ENCODE measurements at regions not wholly inside any gene's neighbourhood (a gene's known extent, or its start where the extent isn't known, plus 50 kb on each side); places are given as distances from the start of the nearest gene placed in this dataset.

DNA sequence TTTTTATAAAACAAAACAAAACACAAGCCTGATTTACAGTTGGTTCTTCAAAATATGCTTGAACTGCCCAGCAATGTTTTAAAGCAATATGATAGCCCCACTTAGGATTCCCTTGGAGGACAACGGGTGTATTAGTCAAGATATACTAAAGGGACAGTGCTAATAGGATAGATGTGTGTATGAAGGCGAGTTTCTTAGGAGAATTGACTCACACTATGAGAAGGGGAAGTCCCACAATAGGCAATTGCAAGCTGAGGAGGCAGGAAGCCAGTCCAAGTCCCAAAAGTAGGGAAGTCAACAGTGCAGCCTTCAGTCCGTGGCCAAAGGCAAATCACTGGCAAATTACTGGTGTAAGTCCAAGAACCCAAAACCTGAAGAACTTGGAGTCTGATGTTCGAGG, 167.9 kb downstream of the CBLN2 start:
- DNase-seq (ENCODE audit: low spot score, unreplicated experiment) = no peak
- TF ChIP-seq, protein P1, sequence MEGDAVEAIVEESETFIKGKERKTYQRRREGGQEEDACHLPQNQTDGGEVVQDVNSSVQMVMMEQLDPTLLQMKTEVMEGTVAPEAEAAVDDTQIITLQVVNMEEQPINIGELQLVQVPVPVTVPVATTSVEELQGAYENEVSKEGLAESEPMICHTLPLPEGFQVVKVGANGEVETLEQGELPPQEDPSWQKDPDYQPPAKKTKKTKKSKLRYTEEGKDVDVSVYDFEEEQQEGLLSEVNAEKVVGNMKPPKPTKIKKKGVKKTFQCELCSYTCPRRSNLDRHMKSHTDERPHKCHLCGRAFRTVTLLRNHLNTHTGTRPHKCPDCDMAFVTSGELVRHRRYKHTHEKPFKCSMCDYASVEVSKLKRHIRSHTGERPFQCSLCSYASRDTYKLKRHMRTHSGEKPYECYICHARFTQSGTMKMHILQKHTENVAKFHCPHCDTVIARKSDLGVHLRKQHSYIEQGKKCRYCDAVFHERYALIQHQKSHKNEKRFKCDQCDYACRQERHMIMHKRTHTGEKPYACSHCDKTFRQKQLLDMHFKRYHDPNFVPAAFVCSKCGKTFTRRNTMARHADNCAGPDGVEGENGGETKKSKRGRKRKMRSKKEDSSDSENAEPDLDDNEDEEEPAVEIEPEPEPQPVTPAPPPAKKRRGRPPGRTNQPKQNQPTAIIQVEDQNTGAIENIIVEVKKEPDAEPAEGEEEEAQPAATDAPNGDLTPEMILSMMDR (IDR thresholded peaks at IDR 0.05; ENCODE audit: unreplicated experiment) = no peak
- no peaks in the 10 kb centered on the region for H3K36me3 Mint-ChIP-seq (ENCODE audit: insufficient read depth)
- peaks cover 1% of the 10 kb centered on the region for H3K9me3 Mint-ChIP-seq (ENCODE audit: low read depth)
- no peak overlapping the region for H3K27ac Mint-ChIP-seq
- H3K4me3 Mint-ChIP-seq (ENCODE audit: low read depth) = no peak overlapping the region
- no peaks in the 10 kb centered on the region for H3K4me1 Mint-ChIP-seq (ENCODE audit: low read depth)
- no peaks in the 10 kb centered on the region for H3K27me3 Mint-ChIP-seq

GRCh38 chr18:72375618-72376017, 168.5 kb downstream of the CBLN2 start:
- H3K4me1 Mint-ChIP-seq (ENCODE audit: low read depth) = no peaks in the 10 kb centered on the region
- H3K36me3 Mint-ChIP-seq (ENCODE audit: insufficient read depth) = no peaks in the 10 kb centered on the region
- no peak overlapping the region for H3K4me3 Mint-ChIP-seq (ENCODE audit: low read depth)
- TF ChIP-seq, protein P1 (IDR thresholded peaks at IDR 0.05; ENCODE audit: unreplicated experiment) = no peak
- H3K9me3 Mint-ChIP-seq (ENCODE audit: low read depth) = peaks cover 7% of the 10 kb centered on the region
- no peak overlapping the region for H3K27ac Mint-ChIP-seq
- no peaks in the 10 kb centered on the region for H3K27me3 Mint-ChIP-seq
- no peak for DNase-seq (ENCODE audit: low spot score, unreplicated experiment)

DNA sequence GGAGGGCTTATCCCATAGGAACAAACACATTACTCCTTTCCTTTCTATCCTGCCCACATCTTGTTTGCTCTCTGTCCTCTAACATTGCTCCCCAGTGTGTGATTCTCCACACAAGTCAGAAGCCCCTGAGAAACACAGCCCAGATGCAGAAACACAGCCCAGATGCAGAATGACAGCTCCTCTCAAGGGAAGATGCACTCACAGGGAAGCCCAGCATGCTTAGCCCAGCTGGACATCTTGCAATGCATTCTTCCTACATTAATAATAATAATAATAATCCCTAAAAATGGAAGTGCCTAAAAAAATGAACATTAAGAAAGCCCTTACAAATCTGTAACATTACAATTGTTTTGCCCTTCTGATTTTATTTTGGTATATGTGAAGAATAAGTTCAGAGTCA, 172.1 kb downstream of the CBLN2 start:
- H3K27me3 Mint-ChIP-seq = no peaks in the 10 kb centered on the region
- H3K27ac Mint-ChIP-seq = no peak overlapping the region
- H3K9me3 Mint-ChIP-seq (ENCODE audit: low read depth) = peaks cover 12% of the 10 kb centered on the region

GRCh38 chr18:72368308-72368707, 175.8 kb downstream of the CBLN2 start:
- TF ChIP-seq, protein P1 (IDR thresholded peaks at IDR 0.05; ENCODE audit: unreplicated experiment) = no peak
- H3K4me1 Mint-ChIP-seq (ENCODE audit: low read depth) = no peaks in the 10 kb centered on the region
- peaks cover 12% of the 10 kb centered on the region for H3K9me3 Mint-ChIP-seq (ENCODE audit: low read depth)

More for the DNA sequence above, 172.1 kb downstream of the CBLN2 start:
- H3K36me3 Mint-ChIP-seq (ENCODE audit: insufficient read depth) = no peaks in the 10 kb centered on the region
- TF ChIP-seq, protein P1 (IDR thresholded peaks at IDR 0.05; ENCODE audit: unreplicated experiment) = no peak
- DNase-seq (ENCODE audit: low spot score, unreplicated experiment) = no peak
- no peak overlapping the region for H3K4me3 Mint-ChIP-seq (ENCODE audit: low read depth)
- no peaks in the 10 kb centered on the region for H3K4me1 Mint-ChIP-seq (ENCODE audit: low read depth)

DNA sequence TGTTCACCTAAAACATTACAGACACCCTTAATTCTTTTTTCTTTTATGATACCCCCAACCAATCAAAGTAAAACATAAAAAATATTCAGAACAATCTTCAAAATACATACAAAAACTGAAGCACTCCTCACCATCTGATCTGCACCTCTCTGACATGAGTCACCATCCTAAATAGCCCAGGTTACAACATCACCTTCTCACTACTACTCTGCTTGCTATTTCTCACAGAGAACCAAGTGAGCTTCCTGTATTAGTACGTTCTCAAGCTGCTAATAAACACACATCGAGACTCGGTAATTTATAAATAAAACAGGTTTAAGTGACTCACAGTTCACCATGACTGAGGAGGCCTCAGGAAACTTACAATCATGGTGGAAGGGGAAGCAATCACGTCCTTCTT, 183.5 kb downstream of the CBLN2 start:
- DNase-seq (ENCODE audit: low spot score, unreplicated experiment) = no peak
- Mint-ChIP-seq H3K36me3 (ENCODE audit: insufficient read depth) (no peaks in the 10 kb centered on the region), H3K9me3 (ENCODE audit: low read depth) (peaks cover 5% of the 10 kb centered on the region), H3K4me3 (ENCODE audit: low read depth) (no peak overlapping the region), H3K27ac (no peak overlapping the region), H3K27me3 (no peaks in the 10 kb centered on the region), H3K4me1 (ENCODE audit: low read depth) (no peaks in the 10 kb centered on the region)
- TF ChIP-seq, protein P1 (IDR thresholded peaks at IDR 0.05; ENCODE audit: unreplicated experiment) = no peak

More at GRCh38 chr18:72368308-72368707, 175.8 kb downstream of the CBLN2 start:
- Mint-ChIP-seq H3K36me3 (ENCODE audit: insufficient read depth) (no peaks in the 10 kb centered on the region), H3K27me3 (no peaks in the 10 kb centered on the region), H3K4me3 (ENCODE audit: low read depth) (no peak overlapping the region), H3K27ac (no peak overlapping the region)
- no peak for DNase-seq (ENCODE audit: low spot score, unreplicated experiment)
